PC-3 (cell line): ENCODE measurements at regions not wholly inside any gene's neighbourhood (a gene's known extent, or its start where the extent isn't known, plus 50 kb on each side); places are given as distances from the start of the nearest gene placed in this dataset.

ENCODE experiments used
- ATAC-seq: fragments of 200-7000 bp; cut with Tn5 transposase; 2 replicates; pipeline ENCODE4 v1.9.1; 2020; ENCODE audit warnings: mild to moderate bottlenecking, moderate library complexity
- BruUV-seq: library from RNA; stranded (reverse); fragments of 400-500 nt; replicated peaks from 2 replicates; lab custom pipeline; 2021; lab: Mats Ljungman, UMichigan
- CTCF ChIA-PET: fragments of 300-600 bp; sonication (Branson Sonifier 250); formaldehyde crosslinking; loops from one replicate; lab custom pipeline; 2022; ENCODE audit warnings: antibody characterized with exemption; lab: Charles Lee
- POLR2A ChIA-PET: fragments of 300-600 bp; sonication (Branson Sonifier 250); formaldehyde crosslinking; loops from one replicate; lab custom pipeline; 2022; ENCODE audit warnings: antibody characterized with exemption; ENCODE audit not compliant: unreplicated experiment; lab: Charles Lee
- DNase-seq: peaks from one replicate; pipeline ENCODE4 v3.0.0-alpha.2; 2015
- H2AFZ ChIP-seq: fragments of 300-600 bp; sonication (generic); 2 replicates; pipeline ENCODE4 v1.6.0; 2016; ENCODE audit warnings: antibody characterized with exemption, low read length
- H3F3A ChIP-seq: fragments of 300-600 bp; sonication (generic); one replicate; pipeline ENCODE4 v1.6.0; 2017; ENCODE audit warnings: antibody characterized with exemption, low read length, control low read depth, mild to moderate bottlenecking; ENCODE audit not compliant: unreplicated experiment
- H3K27ac ChIP-seq: fragments of 300-600 bp; sonication (generic); 2 replicates; pipeline ENCODE4 v1.5.1; 2016; ENCODE audit warnings: mild to moderate bottlenecking, low read length
- H3K27me3 ChIP-seq: fragments of 300-600 bp; sonication (generic); 2 replicates; pipeline ENCODE4 v1.6.1; 2016; ENCODE audit warnings: low read length, mixed read lengths
- H3K36me3 ChIP-seq: fragments of 300-600 bp; sonication (generic); 2 replicates; pipeline ENCODE4 v1.6.1; 2016; ENCODE audit warnings: low read depth, mixed run types, low read length, mixed read lengths
- H3K4me1 ChIP-seq: fragments of 300-600 bp; sonication (generic); 2 replicates; pipeline ENCODE4 v1.5.1; 2016; ENCODE audit warnings: low read length; ENCODE audit not compliant: insufficient read depth
- H3K4me2 ChIP-seq: fragments of 300-600 bp; sonication (generic); 2 replicates; pipeline ENCODE4 v1.6.0; 2016; ENCODE audit warnings: low read length
- H3K4me3 ChIP-seq: fragments of 300-600 bp; sonication (generic); 2 replicates; pipeline ENCODE4 v1.5.1; 2016; ENCODE audit warnings: mild to moderate bottlenecking, low read length, mixed read lengths
- H3K79me2 ChIP-seq: fragments of 300-600 bp; sonication (generic); 2 replicates; pipeline ENCODE4 v1.6.1; 2017; ENCODE audit warnings: low read length, mixed read lengths
- H3K9ac ChIP-seq: fragments of 300-600 bp; sonication (generic); 2 replicates; pipeline ENCODE4 v1.6.0; 2016; ENCODE audit warnings: mild to moderate bottlenecking, low read length
- H3K9me2 ChIP-seq: fragments of 300-600 bp; sonication (generic); replicated peaks from 2 replicates; pipeline ENCODE4 v1.6.1; 2016; ENCODE audit warnings: mixed run types, low read length, mixed read lengths
- H3K9me3 ChIP-seq: fragments of 300-600 bp; sonication (generic); 2 replicates; pipeline ENCODE4 v1.6.1; 2016; ENCODE audit warnings: low read length, mixed read lengths
- H4K20me1 ChIP-seq: fragments of 300-600 bp; sonication (generic); 2 replicates; pipeline ENCODE4 v1.6.1; 2016; ENCODE audit warnings: low read length, mixed read lengths
- EZH2 ChIP-seq: fragments of 300-600 bp; sonication (generic); IDR thresholded peaks from one replicate; pipeline ENCODE4 v1.6.1; 2017; ENCODE audit warnings: antibody characterized with exemption, mild to moderate bottlenecking, low read length; ENCODE audit not compliant: unreplicated experiment
- EZH2phosphoT487 ChIP-seq: fragments of 300-600 bp; sonication (generic); IDR thresholded peaks from 2 replicates; pipeline ENCODE4 v1.6.1; 2018; ENCODE audit warnings: mild to moderate bottlenecking, antibody characterized with exemption, low read length, borderline replicate concordance
- intact Hi-C: fragments of 100-400 bp; cut with micrococcal nuclease; formaldehyde crosslinking; loops from 2 replicates; pipeline ENCODE4 v1.9.0; 2023
- TF ChIP-seq, protein P1 (sequence below): fragments of 300-600 bp; sonication (generic); conservative IDR thresholded peaks from 2 replicates; pipeline ENCODE4 v1.5.1; 2017; ENCODE audit warnings: antibody characterized with exemption, low read depth, mild to moderate bottlenecking, low read length

DNA sequence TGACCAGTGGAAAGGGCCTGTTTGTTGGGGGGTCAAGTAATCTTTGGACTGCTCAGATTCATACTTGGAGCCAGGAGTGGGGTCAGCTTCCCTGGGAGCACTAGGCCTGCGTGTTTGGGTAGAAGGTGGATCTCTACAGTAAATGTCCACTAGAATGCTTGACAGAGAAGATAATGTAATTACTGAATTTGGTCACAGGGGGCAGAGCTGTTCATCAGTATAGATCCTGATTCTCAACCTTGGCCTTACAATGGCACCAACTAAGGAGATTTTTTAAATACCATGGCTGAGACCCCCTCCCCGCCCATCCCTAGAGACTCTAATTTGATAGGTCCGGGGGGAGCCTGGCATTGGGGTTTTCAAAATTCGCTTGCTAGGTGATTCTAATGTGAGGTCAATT lies 217.5 kb upstream of the PLXNA2 start:
- DNase-seq (peak; percentile 37), ATAC-seq (no peak)
- Histone ChIP-seq H3K4me1 (no peaks in the 10 kb centered on the region), H3K9me2 (0 out of 2 replicates have a peak, but pooled peaks cover 6% of the 10 kb centered on the region), H3K9me3 (no peaks in the 10 kb centered on the region), H3K27me3 (no peaks in the 10 kb centered on the region), H3K4me3 (no peak overlapping the region), H2AFZ (no peak overlapping the region), H4K20me1 (no peaks in the 10 kb centered on the region), H3K9ac (no peak overlapping the region), H3K27ac (no peak overlapping the region), H3K36me3 (no peaks in the 10 kb centered on the region), H3K4me2 (no peak overlapping the region), H3F3A (no peaks in the 10 kb centered on the region), H3K79me2 (no peaks in the 10 kb centered on the region)
- ChIA-PET CTCF (no interaction called here), POLR2A (no interaction called here)
- no peak for TF ChIP-seq EZH2phosphoT487
- TF ChIP-seq, protein P1, sequence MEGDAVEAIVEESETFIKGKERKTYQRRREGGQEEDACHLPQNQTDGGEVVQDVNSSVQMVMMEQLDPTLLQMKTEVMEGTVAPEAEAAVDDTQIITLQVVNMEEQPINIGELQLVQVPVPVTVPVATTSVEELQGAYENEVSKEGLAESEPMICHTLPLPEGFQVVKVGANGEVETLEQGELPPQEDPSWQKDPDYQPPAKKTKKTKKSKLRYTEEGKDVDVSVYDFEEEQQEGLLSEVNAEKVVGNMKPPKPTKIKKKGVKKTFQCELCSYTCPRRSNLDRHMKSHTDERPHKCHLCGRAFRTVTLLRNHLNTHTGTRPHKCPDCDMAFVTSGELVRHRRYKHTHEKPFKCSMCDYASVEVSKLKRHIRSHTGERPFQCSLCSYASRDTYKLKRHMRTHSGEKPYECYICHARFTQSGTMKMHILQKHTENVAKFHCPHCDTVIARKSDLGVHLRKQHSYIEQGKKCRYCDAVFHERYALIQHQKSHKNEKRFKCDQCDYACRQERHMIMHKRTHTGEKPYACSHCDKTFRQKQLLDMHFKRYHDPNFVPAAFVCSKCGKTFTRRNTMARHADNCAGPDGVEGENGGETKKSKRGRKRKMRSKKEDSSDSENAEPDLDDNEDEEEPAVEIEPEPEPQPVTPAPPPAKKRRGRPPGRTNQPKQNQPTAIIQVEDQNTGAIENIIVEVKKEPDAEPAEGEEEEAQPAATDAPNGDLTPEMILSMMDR, result peak; percentile 61
- intact Hi-C loops, result no loop called here
- BruUV-seq, result no TSS peak

DNA sequence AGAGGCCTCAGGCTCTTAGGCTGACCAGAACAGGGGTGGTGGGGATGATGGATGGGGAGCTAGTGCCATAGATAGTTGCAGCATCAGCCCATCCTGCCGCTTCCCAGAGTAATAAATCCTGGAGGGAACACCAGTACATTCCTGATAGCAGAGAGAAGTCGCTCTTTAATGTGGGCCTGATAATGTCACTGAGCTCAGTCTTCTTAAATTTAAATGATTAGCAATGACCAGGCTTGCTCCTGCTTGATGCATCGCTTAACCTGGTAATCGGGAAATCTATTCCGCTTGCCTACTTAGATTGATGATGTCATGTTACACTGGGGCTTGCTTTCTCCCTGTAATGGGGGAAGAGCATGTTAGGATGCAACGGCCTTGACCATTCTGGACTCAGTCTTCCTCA lies 218.6 kb upstream of the PLXNA2 start:
- intact Hi-C loops, result no loop called here
- H3K79me2 ChIP-seq, result no peaks in the 10 kb centered on the region
- no peak for TF ChIP-seq EZH2phosphoT487
- TF ChIP-seq EZH2, result no peak
- TF ChIP-seq, protein P1, result no peak
- no peak overlapping the region for H3K4me2 ChIP-seq
- H3K4me3 ChIP-seq, result no peak overlapping the region
- H2AFZ ChIP-seq, result no peak overlapping the region
- H3K4me1 ChIP-seq, result no peaks in the 10 kb centered on the region
- no peak overlapping the region for H3K9ac ChIP-seq
- CTCF ChIA-PET, result no interaction called here
- no peak overlapping the region for H3K27ac ChIP-seq
- H3K36me3 ChIP-seq, result no peaks in the 10 kb centered on the region
- ATAC-seq (no peak), DNase-seq (no peak)
- 0 out of 2 replicates have a peak, but pooled peaks cover 6% of the 10 kb centered on the region for H3K9me2 ChIP-seq
- H4K20me1 ChIP-seq, result no peaks in the 10 kb centered on the region
- BruUV-seq, result no TSS peak
- H3K27me3 ChIP-seq, result no peaks in the 10 kb centered on the region
- POLR2A ChIA-PET, result no interaction called here
- H3K9me3 ChIP-seq, result no peaks in the 10 kb centered on the region
- no peaks in the 10 kb centered on the region for H3F3A ChIP-seq

DNA sequence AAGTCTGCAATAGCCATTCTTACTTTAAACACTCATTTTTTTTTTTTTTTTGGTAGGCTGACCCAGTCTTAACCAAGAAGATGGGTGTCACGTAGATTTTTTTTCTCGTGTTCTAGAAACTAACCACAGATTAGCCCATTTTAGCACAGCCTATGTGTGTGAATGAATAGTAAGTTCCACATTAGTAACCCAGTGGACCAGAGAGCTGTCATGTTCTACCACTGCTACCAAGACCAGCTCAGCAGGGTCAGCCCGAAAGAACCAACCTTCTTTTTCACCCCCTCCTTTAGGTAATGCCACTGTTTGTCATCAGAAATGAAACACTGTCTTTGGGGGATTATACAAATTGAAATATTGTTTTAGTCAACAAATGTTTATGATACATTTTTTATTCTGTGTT lies 221.1 kb upstream of the PLXNA2 start:
- no TSS peak for BruUV-seq
- TF ChIP-seq EZH2phosphoT487 (no peak), EZH2 (no peak)
- TF ChIP-seq, protein P1, result no peak
- ChIA-PET POLR2A (no interaction called here), CTCF (no interaction called here)
- Histone ChIP-seq H3K9ac (no peak overlapping the region), H3K36me3 (no peaks in the 10 kb centered on the region), H3K27ac (no peak overlapping the region), H3K9me2 (no peaks in the 10 kb centered on the region), H3K79me2 (no peaks in the 10 kb centered on the region), H3K27me3 (0 out of 2 replicates have a peak, but pooled peaks cover 4% of the 10 kb centered on the region), H3K4me2 (no peak overlapping the region), H3K4me1 (no peaks in the 10 kb centered on the region), H4K20me1 (no peaks in the 10 kb centered on the region), H3K9me3 (no peaks in the 10 kb centered on the region), H3K4me3 (no peak overlapping the region), H3F3A (no peaks in the 10 kb centered on the region), H2AFZ (no peak overlapping the region)
- DNase-seq, result no peak
- no peak for ATAC-seq
- intact Hi-C loops, result no loop called here
